PC-3 (cell line): ENCODE measurements at regions not wholly inside any gene's neighbourhood (a gene's known extent, or its start where the extent isn't known, plus 50 kb on each side); places are given as distances from the start of the nearest gene placed in this dataset.

ENCODE experiments used
- EZH2 ChIP-seq: fragments of 300-600 bp; sonication (generic); IDR thresholded peaks from one replicate; pipeline ENCODE4 v1.6.1; 2017; ENCODE audit warnings: antibody characterized with exemption, mild to moderate bottlenecking, low read length; ENCODE audit not compliant: unreplicated experiment
- EZH2phosphoT487 ChIP-seq: fragments of 300-600 bp; sonication (generic); IDR thresholded peaks from 2 replicates; pipeline ENCODE4 v1.6.1; 2018; ENCODE audit warnings: mild to moderate bottlenecking, antibody characterized with exemption, low read length, borderline replicate concordance
- TF ChIP-seq, protein P1 (sequence below): fragments of 300-600 bp; sonication (generic); conservative IDR thresholded peaks from 2 replicates; pipeline ENCODE4 v1.5.1; 2017; ENCODE audit warnings: antibody characterized with exemption, low read depth, mild to moderate bottlenecking, low read length

DNA sequence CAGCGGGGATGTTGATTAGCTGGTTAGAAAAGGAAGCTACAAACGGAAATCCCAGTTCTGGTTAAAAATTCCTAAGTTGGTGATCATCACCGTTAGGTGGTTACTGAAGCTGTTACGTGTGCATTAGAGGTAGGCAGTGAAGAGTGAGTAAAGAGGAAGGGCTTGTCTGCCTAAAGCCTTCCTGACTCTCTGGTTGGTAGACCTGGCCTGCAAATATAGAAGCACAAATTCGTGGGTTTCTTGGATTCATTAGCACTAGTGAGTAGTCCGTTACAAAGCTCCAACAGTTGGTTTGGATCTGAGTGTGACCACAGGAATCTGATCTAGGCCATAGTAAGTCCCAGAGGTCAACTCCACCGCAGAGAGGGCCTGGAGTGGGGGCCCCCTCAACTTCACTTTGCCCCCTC lies 174.0 kb upstream of the TP63 start:
- TF ChIP-seq, protein P1, sequence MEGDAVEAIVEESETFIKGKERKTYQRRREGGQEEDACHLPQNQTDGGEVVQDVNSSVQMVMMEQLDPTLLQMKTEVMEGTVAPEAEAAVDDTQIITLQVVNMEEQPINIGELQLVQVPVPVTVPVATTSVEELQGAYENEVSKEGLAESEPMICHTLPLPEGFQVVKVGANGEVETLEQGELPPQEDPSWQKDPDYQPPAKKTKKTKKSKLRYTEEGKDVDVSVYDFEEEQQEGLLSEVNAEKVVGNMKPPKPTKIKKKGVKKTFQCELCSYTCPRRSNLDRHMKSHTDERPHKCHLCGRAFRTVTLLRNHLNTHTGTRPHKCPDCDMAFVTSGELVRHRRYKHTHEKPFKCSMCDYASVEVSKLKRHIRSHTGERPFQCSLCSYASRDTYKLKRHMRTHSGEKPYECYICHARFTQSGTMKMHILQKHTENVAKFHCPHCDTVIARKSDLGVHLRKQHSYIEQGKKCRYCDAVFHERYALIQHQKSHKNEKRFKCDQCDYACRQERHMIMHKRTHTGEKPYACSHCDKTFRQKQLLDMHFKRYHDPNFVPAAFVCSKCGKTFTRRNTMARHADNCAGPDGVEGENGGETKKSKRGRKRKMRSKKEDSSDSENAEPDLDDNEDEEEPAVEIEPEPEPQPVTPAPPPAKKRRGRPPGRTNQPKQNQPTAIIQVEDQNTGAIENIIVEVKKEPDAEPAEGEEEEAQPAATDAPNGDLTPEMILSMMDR: no peak
- TF ChIP-seq EZH2: no peak
- TF ChIP-seq EZH2phosphoT487: no peak
